ENCODE measurements at regions not wholly inside any gene's neighbourhood (a gene's known extent, or its start where the extent isn't known, plus 50 kb on each side); places are given as distances from the start of the nearest gene placed in this dataset.
A peak's percentile ranks its signal among the peaks of the same experiment; 100 is the strongest.
"Not testable (repeated sequence)": the region's sequence is repeated elsewhere in the genome, so short reads cannot be mapped to it uniquely, and the experiment has no call there.

GRCh38 chr10:33066558-33067236 is 108.7 kb upstream of the ITGB1 start:
- peak; percentile 64 for DNase-seq

GRCh38 chr10:33065111-33065510 is 107.1 kb upstream of the ITGB1 start:
- DNase-seq, result no peak

DNA sequence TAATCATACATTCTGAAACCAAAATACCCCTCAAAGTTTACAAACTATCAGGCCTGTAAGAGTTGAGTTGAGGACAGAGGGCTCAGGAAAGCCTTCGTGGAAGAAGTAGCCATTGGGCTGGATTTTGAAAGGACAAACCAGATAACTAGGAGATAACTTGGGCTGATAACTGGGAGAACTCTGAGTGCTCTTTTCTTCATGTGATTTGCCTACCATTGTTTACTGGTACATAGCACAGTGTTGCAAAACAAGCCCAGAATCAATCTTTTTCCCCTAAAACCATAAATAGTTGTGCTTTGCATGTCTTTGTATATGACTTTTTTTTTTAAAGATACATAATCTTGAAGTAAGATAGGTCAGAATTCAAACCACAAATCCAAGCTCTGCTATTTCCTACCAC is 106.7 kb upstream of the ITGB1 start:
- no peak for DNase-seq

DNA sequence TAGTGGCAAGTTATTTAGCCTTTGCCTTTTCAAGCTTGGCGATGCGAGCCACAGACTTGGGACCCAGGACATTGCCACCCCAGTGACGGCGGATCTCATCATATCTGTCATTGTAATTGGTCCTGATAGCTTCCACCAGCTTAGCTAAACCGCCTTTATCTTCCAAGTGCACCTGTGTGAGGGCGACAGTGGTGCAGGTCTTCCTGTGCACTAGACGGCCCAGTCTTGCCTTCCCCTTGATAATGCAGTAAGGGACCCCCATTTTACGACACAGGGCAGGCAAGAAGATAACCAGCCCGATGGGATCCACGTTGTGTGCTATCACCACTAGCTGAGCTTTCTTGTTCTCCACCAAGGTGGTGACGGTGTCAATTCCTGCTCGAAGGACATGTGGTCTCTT is 99.6 kb upstream of the ITGB1 start:
- no peak for DNase-seq

DNA sequence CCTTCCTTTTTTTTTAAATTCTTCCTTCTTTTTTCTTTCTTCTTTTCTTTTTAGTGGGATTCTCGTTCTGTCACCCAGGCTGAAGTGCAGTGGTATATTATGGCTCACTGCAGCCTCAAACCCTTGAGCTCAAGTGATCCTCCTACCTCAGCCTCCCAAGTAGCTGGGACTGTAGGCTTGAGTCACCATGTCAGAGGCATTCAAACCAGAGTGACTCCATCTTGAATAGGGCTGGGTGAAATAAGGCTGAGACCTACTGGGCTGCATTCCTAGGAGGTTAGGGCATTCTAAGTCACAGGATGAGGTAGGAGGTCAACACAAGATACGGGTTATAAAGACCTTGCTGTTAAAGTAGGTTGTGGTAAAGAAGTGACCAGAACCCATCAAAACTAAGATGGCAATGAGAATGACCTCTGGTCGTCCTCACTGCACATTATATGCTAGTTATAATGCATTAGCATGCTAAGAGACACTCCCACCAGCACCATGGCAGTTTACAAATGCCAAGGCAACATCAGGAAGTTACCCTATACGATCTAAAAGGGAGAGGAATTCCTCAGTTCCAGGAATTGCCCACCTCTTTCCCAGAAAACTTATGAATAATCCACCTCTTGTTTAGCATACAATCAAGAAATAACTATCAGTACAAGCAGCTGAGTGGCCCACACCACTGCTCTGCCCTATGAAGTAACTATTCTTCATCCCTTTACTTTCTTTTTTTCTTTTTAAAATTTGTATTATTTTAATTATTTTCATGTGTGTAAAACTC is 99.0 kb upstream of the ITGB1 start:
- DNase-seq, result no peak

- DNase-seq, result peak; percentile 76
These were observed 97.6 kb upstream of the ITGB1 start for GRCh38 chr10:33055625-33056024.

DNA sequence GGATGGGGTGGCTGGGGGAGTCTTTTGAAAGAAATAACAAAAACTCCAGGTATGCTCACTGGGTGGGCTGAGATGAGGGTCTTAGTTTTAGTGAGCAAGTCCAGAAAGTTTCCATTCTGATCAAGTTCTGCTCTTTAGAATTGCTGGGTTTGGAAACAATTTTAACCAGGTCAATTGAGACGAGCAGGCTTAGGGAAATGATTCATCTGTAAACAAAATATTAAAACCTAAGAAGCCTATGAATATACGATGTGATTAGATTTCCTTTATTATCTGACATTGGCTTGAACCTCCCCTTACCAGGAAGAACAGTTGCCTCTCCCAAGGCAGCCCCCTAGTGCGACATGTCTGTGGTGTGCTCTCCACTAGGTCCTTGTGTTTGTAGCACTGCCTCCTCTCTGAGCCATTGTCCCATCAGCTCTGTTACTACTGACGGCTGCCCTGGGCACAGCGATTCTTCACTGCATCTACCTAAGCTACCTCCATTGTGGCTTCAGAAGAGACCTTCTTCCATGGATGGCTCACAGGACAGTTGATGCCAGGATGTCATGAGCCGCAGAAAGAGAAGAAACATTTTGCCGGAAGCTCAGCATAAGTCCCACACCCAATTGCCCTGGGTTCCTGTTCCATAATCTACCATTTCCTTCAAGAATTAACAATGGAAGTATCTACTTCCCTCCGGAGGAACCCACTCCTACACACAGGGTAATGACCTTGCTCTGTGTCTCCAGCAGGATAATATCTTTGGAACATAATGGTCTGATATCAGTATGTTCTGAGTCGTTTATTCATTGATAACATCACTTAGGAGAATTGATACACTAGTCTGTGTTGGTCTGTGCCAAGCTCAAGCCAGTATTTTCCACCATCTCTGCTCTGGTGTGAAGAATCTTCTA is 95.1 kb upstream of the ITGB1 start:
- no peak for DNase-seq

DNA sequence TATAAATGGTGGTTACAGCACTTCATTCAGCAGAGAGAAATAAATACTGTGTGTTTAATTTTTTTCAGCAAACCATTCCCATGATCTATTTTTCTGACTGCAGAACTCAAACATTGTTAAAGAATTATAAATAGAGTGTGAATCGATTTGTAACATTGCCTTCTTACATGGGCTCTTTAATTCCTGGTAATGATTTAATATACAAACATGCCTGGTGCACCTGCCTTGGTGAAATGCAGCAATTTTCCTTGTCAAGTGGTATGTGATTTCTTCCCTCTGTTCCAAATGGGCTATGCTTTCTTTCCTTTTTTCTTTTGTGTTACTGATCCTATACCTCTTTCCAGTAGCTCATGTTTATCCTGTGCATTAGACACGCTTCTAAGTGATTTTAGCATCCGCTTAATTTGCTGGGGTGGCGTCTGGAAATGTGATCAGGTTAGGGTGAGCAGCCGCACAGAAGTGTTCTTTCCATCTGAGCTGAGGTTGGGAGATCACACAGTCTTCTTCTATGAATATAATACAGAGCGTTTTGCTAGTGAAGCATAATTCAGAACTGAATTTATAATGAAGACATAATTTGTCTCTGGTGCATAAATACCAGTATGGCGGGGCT is 94.3 kb upstream of the ITGB1 start:
- DNase-seq, result no peak

DNA sequence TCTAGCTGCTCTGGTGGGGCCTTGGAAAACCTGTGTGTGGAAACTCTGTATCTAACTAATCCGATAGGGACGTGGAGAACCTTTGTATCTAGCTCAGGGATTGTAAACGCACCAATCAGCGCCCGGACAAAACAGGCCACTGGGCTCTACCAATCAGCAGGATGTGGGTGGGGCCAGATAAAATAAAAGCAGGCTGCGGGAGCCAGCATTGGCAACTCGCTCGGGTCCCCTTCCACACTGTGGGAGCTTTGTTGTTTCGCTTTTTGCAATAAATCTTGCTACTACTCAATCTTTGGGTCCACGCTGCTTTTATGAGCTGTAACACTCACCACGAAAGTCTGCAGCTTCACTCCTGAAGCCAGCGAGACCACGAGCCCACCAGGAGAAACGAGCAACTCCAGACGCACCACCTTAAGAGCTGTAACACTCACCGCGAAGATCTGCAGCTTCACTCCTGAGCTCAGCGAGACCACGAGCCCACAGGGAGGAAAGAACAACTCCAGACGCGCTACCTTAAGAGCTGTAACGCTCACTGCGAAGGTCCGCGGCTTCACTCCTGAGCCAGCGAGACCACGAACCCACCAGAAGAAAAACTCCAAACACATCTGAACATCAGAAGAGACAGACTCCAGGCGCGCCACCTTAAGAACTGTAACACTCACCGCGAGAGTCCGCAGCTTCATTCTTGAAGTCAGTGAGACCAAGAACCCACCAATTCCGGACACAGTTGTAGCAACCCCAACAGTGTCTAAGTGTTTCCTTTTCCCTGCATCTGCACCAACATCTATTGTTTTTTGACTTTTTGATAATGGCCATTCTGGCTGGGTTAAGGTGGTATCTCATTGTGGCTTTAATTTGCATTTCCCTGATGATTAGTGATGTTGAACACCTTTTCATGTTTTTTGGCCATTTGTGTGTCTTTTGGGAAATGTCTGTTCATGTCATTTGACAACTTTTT is 92.2 kb upstream of the ITGB1 start:
- DNase-seq, result not testable (repeated sequence)

DNA sequence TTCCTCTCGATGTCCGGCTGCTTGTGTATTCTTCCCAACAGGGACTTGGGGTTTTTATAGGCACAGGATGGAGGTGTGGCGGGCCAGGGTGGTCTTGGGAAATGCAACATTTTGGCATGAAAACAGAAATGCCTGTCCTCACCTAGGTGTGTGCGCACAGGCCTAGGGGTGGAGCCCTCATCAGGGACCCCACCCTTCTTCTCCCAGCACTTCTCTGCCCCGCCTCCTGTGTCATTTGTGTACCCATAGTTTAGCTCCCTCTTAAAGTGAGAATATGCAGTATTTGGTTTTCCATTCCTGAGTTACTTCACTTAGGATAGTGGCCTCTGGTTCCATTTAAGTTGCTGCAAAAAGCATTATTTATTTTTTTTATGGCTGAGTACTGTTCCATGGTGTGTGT is 90.2 kb upstream of the ITGB1 start:
- no peak for DNase-seq

- DNase-seq, result peak; percentile 19
These were observed 89.6 kb upstream of the ITGB1 start for GRCh38 chr10:33047655-33048054.

- DNase-seq, result no peak
These were observed 88.8 kb upstream of the ITGB1 start for GRCh38 chr10:33046792-33047191.

DNA sequence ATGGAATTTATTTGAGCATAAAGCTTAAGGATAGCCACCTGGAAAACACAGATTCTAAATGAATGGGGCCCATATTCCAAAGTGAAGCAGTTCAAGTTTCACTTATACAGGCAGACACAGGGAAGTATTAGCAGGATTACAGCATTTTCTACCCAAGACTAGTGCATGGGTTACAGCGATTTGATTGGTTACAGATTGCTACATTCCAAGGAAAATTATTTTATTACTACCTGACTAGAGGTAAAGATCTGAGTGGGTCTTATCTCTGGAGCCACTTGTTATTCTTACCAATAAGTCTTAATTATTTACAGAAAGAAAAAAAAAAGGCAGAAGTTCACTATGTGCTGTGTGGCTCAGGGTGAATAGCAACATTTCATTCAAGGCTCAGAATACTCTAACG is 87.4 kb upstream of the ITGB1 start:
- DNase-seq, result no peak

- no peak for DNase-seq
These were observed 84.5 kb upstream of the ITGB1 start for GRCh38 chr10:33042565-33042964.

- no peak for DNase-seq
These were observed 83.9 kb upstream of the ITGB1 start for GRCh38 chr10:33041783-33042437.

DNA sequence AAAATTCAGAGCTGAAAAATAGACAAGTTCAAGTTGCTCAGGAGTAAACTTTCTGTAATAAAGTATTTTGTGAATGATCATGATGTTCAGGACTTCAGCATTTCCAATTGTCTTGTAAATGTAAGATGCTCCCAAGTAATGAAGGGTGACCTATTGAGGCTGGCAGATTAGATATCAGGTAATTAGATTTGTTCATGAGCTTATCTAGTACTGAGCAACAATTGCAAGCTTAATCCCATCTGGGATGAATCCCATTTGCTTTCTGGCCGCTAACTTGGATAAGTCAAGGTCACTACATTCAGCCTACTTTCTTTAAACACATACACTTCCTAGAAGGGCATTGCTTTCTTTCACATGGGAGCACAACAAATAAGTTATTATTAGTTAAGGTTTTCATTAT is 82.4 kb upstream of the ITGB1 start:
- DNase-seq, result no peak

DNA sequence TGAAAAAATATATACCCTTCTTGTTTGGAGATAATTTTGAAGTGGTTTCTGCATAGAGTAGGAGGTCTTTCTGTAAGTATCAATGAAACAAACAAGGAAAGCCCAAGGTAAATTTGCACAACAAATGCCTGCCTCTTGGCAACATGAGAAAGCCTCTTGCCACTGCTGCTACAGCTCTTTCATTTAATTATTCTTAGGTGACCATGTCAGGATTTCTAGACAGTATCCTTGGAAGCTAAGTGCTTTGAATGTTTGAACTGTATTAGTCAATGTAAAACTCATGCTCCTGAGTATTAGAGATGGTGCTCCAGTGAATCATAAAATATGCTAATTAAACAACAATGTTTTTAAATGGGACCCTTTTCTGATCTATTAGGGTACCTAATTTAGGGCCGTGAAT is 81.2 kb upstream of the ITGB1 start:
- DNase-seq, result no peak

DNA sequence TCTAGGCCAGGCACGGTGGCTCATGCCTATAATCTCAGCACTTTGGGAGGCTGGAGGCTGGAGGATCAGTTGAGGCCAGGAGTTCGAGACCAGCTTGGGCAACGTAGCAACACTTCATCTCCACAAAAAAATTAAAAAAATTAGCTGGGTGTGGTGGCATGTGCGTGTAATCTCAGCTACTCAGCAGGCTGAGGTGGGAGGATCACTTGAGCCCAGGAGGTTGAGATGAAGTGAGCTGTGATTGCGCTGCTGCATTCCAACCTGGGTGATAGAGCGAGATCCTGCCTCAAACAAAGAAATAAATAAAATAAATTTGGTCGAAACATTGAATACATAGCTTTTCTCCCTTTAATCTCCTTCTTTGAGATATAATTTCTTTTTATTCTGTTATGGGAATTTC is 80.6 kb upstream of the ITGB1 start:
- no peak for DNase-seq

GRCh38 chr10:33037726-33038125 is 79.7 kb upstream of the ITGB1 start:
- no peak for DNase-seq

DNA sequence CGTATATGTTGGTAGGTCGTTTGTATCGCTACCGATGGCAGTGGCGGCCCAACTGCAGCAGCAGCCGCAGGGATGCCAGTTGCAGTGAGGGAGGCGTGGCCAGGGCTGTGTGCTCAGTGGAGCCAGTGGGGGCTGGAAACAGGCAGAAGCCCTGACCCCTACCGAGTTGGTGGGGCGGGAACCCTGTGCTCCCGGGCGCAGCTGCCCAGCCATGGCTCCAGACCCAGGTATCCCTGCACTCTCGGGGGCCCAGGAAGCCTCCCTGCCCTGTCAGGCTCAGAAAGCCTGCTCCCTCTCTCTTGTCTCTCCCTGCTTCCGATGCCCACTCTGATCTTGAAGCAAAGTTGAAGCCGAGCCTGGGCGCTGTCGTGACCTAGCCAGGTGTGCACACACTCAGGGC is 78.6 kb upstream of the ITGB1 start:
- no peak for DNase-seq

- no peak for DNase-seq
These were observed 77.4 kb upstream of the ITGB1 start for GRCh38 chr10:33035411-33035810.

All from fibroblast of skin of scalp (primary cell).